ENCODE measurements at regions not wholly inside any gene's neighbourhood (a gene's known extent, or its start where the extent isn't known, plus 50 kb on each side); places are given as distances from the start of the nearest gene placed in this dataset.
A peak's percentile ranks its signal among the peaks of the same experiment; 100 is the strongest.

GRCh38 chr3:71887256-71887655, 102.3 kb upstream of the PROK2 start:
- DNase-seq (ENCODE audit: low read depth), result no peak

GRCh38 chr3:71885006-71885405, 100.1 kb upstream of the PROK2 start:
- no peak for DNase-seq (ENCODE audit: low read depth)

- no peak for DNase-seq (ENCODE audit: low read depth)
These were observed 96.8 kb upstream of the PROK2 start for GRCh38 chr3:71881732-71882131.

- DNase-seq (ENCODE audit: low read depth), result no peak
These were observed 96.1 kb upstream of the PROK2 start for GRCh38 chr3:71881041-71881440.

- no peak for DNase-seq (ENCODE audit: low read depth)
These were observed 94.1 kb upstream of the PROK2 start for GRCh38 chr3:71879089-71879488.

GRCh38 chr3:71876135-71877105, 91.5 kb upstream of the PROK2 start:
- DNase-seq (ENCODE audit: low read depth), result no peak

GRCh38 chr3:71875461-71875947, 90.6 kb upstream of the PROK2 start:
- DNase-seq (ENCODE audit: low read depth), result peak; percentile 31

- DNase-seq (ENCODE audit: low read depth), result no peak
These were observed 89.7 kb upstream of the PROK2 start for GRCh38 chr3:71874618-71875017.

- no peak for DNase-seq (ENCODE audit: low read depth)
These were observed 88.2 kb upstream of the PROK2 start for GRCh38 chr3:71873093-71873611.

- no peak for DNase-seq (ENCODE audit: low read depth)
These were observed 87.3 kb upstream of the PROK2 start for GRCh38 chr3:71872256-71872655.

- no peak for DNase-seq (ENCODE audit: low read depth)
These were observed 86.1 kb upstream of the PROK2 start for GRCh38 chr3:71870966-71871512.

GRCh38 chr3:71868876-71869275, 83.9 kb upstream of the PROK2 start:
- DNase-seq (ENCODE audit: low read depth), result no peak

- no peak for DNase-seq (ENCODE audit: low read depth)
These were observed 80.8 kb upstream of the PROK2 start for GRCh38 chr3:71865727-71866126.

GRCh38 chr3:71863563-71864190, 78.7 kb upstream of the PROK2 start:
- no peak for DNase-seq (ENCODE audit: low read depth)

GRCh38 chr3:71862371-71863140, 77.6 kb upstream of the PROK2 start:
- peak; percentile 10 for DNase-seq (ENCODE audit: low read depth)

- no peak for DNase-seq (ENCODE audit: low read depth)
These were observed 74.2 kb upstream of the PROK2 start for GRCh38 chr3:71859123-71859519.

GRCh38 chr3:71858503-71859122, 73.7 kb upstream of the PROK2 start:
- DNase-seq (ENCODE audit: low read depth), result no peak

- DNase-seq (ENCODE audit: low read depth), result peak; percentile 38
These were observed 73.0 kb upstream of the PROK2 start for GRCh38 chr3:71857956-71858355.

GRCh38 chr3:71854706-71855105, 69.8 kb upstream of the PROK2 start:
- no peak for DNase-seq (ENCODE audit: low read depth)

GRCh38 chr3:71854096-71854495, 69.1 kb upstream of the PROK2 start:
- no peak for DNase-seq (ENCODE audit: low read depth)

- no peak for DNase-seq (ENCODE audit: low read depth)
These were observed 66.9 kb upstream of the PROK2 start for GRCh38 chr3:71851878-71852277.

All from GM04504 (cell line).